ENCODE measurements at regions not wholly inside any gene's neighbourhood (a gene's known extent, or its start where the extent isn't known, plus 50 kb on each side); places are given as distances from the start of the nearest gene placed in this dataset.

- Histone ChIP-seq H3K4me3 (replicated peaks in 1 of 3; ENCODE audit: insufficient read depth in 1 of 3, low read depth in 2 of 3, low read length in 3 of 3) (no peak overlapping the region), H3K36me3 (replicated peaks in 1 of 2; ENCODE audit: control insufficient read depth in 1 of 2, insufficient read depth in 2 of 2, low read length in 2 of 2) (no peaks in the 10 kb centered on the region), H3K27ac (ENCODE audit: extremely low read length, insufficient read depth, low read length) (no peak overlapping the region), H4K20me1 (ENCODE audit: insufficient read depth, low read length) (no peaks in the 10 kb centered on the region), H3K4me1 (ENCODE audit: insufficient read depth, low read length) (no peaks in the 10 kb centered on the region), H3K27me3 (ENCODE audit: control insufficient read depth in 1 of 2, insufficient read depth in 2 of 2, low read length in 2 of 2) (no peaks in the 10 kb centered on the region), H3K9ac (ENCODE audit: insufficient read depth, low read depth, low read length) (no peak overlapping the region), H3K79me2 (ENCODE audit: insufficient read depth, low read length) (no peaks in the 10 kb centered on the region), H3K4me2 (ENCODE audit: low read depth, low read length) (no peak overlapping the region), H3K9me3 (ENCODE audit: low read length) (peaks cover 68% of the 10 kb centered on the region), H2AFZ (ENCODE audit: low read length) (no peak overlapping the region)
- 14% methylated on average over 2 of the region's 5 CpGs for WGBS (ENCODE audit: low lambda C conversion rate)
- BruUV-seq (replicated peaks), result no TSS peak
- in situ Hi-C loops (cut with HindIII; ENCODE audit: extremely low pct_ligation_motif_present, low pct_unique_long_range_greater_than_20kb), result no loop called here
- intact Hi-C loops (cut with micrococcal nuclease; ENCODE audit: unreplicated experiment), result no loop called here
- ChIA-PET CTCF (ENCODE audit: low intra/inter-chr PET ratio, low total read pairs) (no interaction called here), POLR2A (no interaction called here)
- ATAC-seq (no peak), FAIRE-seq (no peak), DNase-seq (ENCODE audit: low spot score) (no peak)
- TF ChIP-seq LCORL (IDR thresholded peaks at IDR 0.05) (peak; percentile 55; the same call in 1 of the 2 replicates), LCORL (CRISPR knock-in tag; IDR thresholded peaks at IDR 0.05) (no peak), MTF1 (CRISPR knock-in tag; IDR thresholded peaks at IDR 0.05) (no peak)
These were observed 271.3 kb upstream of the DMAC1 start for GRCh38 chr9:8070779-8071444.

- Histone ChIP-seq H3K27me3 (ENCODE audit: control insufficient read depth in 1 of 2, insufficient read depth in 2 of 2, low read length in 2 of 2) (no peaks in the 10 kb centered on the region), H3K9ac (ENCODE audit: insufficient read depth, low read depth, low read length) (no peak overlapping the region), H3K9me3 (ENCODE audit: low read length) (peaks cover 76% of the 10 kb centered on the region), H4K20me1 (ENCODE audit: insufficient read depth, low read length) (no peaks in the 10 kb centered on the region), H3K4me2 (ENCODE audit: low read depth, low read length) (no peak overlapping the region), H2AFZ (ENCODE audit: low read length) (no peak overlapping the region), H3K4me1 (ENCODE audit: insufficient read depth, low read length) (no peaks in the 10 kb centered on the region), H3K79me2 (ENCODE audit: insufficient read depth, low read length) (no peaks in the 10 kb centered on the region), H3K4me3 (replicated peaks in 1 of 3; ENCODE audit: insufficient read depth in 1 of 3, low read depth in 2 of 3, low read length in 3 of 3) (no peak overlapping the region), H3K27ac (ENCODE audit: extremely low read length, insufficient read depth, low read length) (no peak overlapping the region), H3K36me3 (replicated peaks in 1 of 2; ENCODE audit: control insufficient read depth in 1 of 2, insufficient read depth in 2 of 2, low read length in 2 of 2) (no peaks in the 10 kb centered on the region)
- FAIRE-seq (no peak), ATAC-seq (no peak), DNase-seq (ENCODE audit: low spot score) (no peak)
- TF ChIP-seq BCL3 (CRISPR knock-in tag; IDR thresholded peaks at IDR 0.05) (no peak), ASH2L (IDR thresholded peaks at IDR 0.05; ENCODE audit: insufficient read length, low read depth, low read length) (no peak)
- intact Hi-C loops (cut with micrococcal nuclease; ENCODE audit: unreplicated experiment), result no loop called here
- CTCF ChIA-PET (ENCODE audit: low intra/inter-chr PET ratio, low total read pairs), result no interaction called here
- in situ Hi-C loops (cut with HindIII; ENCODE audit: extremely low pct_ligation_motif_present, low pct_unique_long_range_greater_than_20kb), result no loop called here
- WGBS (ENCODE audit: low lambda C conversion rate), result 0% methylated on average over 4 of the region's 5 CpGs
- POLR2A ChIA-PET, result no interaction called here
- BruUV-seq (replicated peaks), result no TSS peak
These were observed 262.9 kb upstream of the DMAC1 start for GRCh38 chr9:8062459-8062858.
